ENCODE measurements at regions not wholly inside any gene's neighbourhood (a gene's known extent, or its start where the extent isn't known, plus 50 kb on each side); places are given as distances from the start of the nearest gene placed in this dataset.

DNA sequence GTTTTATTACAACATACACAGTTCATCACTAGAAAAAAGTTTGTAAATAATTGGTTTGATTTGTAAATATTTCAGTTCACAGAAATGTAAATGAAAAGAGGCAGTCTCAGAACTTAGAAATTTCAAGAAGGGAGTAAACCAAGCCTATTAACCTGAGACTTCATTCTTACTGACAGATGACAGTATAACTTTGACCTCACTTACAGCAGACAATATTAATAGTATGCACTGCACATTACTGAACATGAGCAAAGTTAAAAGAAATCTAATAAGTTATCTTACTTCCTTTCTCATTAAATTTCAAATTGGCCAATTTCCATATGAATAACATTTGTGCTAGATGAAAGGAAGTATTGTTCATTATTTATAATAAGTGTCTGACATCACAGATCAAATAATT lies 235.8 kb downstream of the SLC6A15 start:
- DNase-seq (ENCODE audit: low read depth), result no peak

DNA sequence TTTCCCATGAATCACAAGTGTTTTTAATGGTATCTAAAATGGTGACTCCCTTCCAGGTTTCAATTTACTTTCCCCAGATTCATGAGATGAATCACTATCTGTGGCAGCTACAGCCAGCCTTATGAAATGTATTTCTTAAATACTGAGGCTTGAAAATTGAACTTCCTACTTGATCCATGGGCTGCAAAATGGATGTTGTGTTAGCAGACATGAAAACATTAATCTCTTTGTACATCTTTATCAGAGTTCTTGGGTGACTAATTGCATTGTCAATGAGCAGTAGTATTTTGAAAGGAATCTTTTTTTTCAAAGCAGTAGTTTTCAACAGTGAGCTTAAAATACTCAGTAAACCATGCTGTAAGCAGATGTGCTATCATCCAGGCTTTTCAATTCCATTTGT lies 250.8 kb downstream of the SLC6A15 start:
- DNase-seq (ENCODE audit: low read depth), result no peak

DNA sequence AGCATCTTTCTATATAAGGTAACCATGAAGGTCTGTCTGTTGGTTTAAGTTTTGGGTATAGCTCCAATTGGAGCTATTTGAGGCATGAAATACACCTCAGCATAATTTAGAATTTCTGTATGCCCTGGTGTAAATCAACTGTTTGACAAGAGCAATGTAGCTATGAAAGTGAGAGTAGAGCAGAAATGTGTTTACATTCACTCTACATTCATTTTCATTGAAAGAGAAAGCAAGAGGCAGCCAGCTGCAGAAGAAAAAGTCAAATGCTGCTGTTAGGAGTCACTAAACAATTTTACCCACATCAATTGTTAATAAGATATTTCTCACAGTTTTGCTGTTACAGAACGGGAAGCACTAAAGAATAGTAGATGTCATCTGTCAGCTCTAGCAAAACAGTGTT lies 252.5 kb downstream of the SLC6A15 start:
- no peak for DNase-seq (ENCODE audit: low read depth)

DNA sequence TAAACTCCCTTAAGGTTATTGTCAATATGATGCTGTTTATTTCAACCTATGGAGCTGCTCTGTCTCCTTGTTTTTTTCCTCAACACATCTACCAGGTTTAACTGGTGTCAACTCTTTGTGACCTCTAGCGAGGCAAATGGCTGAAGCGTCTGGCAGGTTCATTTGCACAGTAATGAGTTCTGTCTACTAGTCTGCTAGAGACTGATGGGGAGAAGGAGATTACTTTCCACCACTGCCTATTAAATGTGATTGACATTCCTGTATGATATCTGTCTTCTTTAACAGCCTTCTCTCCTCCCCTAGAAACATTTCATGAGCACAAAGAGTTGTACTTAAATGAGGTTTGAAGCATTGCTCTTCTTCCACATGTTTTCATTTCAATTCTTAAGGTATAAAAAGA lies 253.7 kb downstream of the SLC6A15 start:
- DNase-seq (ENCODE audit: low read depth), result no peak

- DNase-seq (ENCODE audit: low read depth), result no peak
Observed at GRCh38 chr12:84656705-84657104, 255.9 kb downstream of the SLC6A15 start.

- DNase-seq (ENCODE audit: low read depth), result no peak
Observed at GRCh38 chr12:84653482-84653881, 259.1 kb downstream of the SLC6A15 start.

GRCh38 chr12:84648425-84648824 lies 264.2 kb downstream of the SLC6A15 start:
- no peak for DNase-seq (ENCODE audit: low read depth)

- no peak for DNase-seq (ENCODE audit: low read depth)
Observed at GRCh38 chr12:84644908-84645307, 267.7 kb downstream of the SLC6A15 start.

- no peak for DNase-seq (ENCODE audit: low read depth)
Observed at GRCh38 chr12:84643993-84644392, 268.6 kb downstream of the SLC6A15 start.

- no peak for DNase-seq (ENCODE audit: low read depth)
Observed at GRCh38 chr12:84641940-84642545, 270.6 kb downstream of the SLC6A15 start.

DNA sequence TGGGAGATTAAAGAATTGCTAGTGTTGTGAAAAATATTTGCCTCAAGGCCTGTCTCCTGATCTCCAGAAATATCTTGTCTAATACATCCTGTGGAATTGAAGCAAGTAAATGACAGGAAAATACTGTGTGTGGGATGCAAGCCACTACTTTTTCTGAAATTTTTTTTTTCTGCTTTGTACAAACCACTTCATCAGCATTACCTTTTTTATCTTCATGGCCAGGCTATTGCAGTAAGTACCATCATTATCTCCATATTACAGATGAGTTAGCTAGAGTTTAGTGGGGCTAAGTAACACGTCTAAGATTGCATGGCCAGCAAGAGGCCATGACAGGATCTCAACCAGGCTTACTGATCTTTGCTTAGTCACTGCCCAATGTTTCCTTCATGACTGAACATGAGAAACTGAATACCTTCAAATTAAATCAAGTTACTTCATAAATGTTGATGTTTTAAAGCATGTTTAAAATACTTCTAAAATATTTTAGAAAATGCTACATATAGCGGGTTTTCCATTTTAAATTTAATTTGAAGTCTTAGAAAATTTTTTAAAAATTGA lies 273.7 kb downstream of the SLC6A15 start:
- DNase-seq (ENCODE audit: low read depth), result no peak

DNA sequence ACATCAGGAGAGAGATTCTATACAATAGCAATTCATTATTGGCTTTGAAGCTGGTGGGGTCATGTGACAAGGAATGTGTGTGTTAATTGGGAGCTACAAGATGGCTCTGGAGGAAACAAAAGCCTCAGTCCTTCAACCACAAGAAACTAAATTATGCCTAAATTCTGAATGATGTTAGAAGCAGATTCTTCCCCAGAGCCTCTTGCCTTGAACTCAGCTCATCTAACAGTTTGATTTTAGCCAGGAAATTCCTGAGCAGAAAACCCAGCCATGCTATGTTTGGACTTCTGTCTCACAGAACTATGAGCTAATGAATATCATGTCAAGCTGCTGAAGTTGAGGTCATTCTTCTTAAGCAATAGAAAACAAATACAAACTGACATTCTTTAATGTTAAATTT lies 274.7 kb downstream of the SLC6A15 start:
- no peak for DNase-seq (ENCODE audit: low read depth)

DNA sequence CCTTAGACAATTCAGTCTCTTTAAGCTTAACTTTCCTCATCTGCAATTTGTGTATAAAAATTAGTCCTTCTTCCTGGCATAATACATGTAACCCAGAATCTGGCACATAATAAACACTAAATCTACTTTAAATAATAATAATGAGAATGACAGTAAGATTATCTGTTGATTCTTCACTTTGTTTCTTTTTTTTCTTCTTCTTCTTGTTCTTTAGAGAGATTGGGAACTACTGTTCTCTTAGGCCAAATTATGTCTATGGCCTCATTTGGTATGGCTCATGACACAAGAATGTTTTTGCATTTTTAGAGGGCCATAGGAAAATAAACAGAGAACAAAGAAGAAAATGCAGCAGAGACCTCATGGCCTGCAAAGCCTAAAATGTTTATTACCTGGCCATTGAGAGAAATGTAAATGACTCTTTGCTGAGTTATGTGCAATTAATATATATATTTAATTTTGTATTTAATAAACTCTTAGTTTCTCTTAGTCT lies 275.8 kb downstream of the SLC6A15 start:
- no peak for DNase-seq (ENCODE audit: low read depth)

DNA sequence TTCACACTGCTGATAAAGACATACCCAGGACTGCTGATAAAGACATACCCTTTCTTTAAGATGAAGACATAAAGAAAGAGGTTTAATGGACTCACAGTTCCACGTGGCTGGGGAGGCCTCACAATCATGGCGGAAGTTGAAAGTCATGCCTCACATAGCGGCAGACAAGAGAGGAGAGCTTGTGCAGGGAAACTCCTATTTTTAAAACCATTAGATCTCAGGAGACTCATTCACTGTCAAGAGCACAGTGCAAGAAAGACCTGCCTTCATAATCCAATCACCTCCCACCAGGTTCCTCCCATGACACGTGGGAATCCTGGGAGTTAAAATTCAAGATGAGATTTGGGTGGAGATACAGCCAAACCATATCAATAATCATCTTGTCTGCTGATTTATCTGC lies 278.1 kb downstream of the SLC6A15 start:
- no peak for DNase-seq (ENCODE audit: low read depth)

DNA sequence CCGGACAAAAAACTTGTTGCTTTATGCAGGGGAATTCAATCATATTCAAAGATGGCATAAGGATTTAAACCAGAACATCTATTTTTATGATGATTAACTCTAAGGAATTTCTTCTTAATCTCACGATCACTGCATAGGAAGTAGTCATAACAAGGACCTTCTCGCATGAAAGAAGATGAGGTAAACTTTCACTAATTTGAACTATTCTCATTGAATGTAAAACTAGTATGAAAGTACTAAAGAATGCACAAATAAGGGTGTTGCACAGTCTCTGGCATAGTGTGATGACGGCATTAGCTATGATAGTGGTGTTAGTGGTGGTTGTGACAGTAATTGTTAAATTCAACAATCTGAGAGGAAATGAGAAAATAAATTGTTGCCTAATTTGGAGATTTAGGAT lies 280.0 kb downstream of the SLC6A15 start:
- no peak for DNase-seq (ENCODE audit: low read depth)

GRCh38 chr12:84631020-84631419 lies 281.6 kb downstream of the SLC6A15 start:
- DNase-seq (ENCODE audit: low read depth), result no peak

DNA sequence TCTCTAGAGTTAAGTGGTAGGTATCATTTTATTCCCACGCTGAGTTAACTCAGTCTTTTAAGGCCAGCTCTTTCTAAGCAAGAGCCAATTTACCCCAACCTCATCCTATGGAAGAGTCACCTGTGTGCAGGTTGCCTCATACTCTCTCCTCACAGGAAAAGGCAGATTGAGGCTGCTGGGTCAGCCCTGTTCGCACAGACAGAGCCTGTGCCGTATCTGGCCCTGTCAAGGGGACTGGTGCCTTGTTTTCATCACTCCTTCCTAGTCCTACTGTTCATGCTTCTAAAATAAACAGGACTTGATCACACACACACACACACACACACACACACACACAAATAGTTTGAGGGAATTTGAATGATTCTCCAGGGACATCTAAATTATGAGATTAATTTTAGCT lies 285.0 kb downstream of the SLC6A15 start:
- no peak for DNase-seq (ENCODE audit: low read depth)

DNA sequence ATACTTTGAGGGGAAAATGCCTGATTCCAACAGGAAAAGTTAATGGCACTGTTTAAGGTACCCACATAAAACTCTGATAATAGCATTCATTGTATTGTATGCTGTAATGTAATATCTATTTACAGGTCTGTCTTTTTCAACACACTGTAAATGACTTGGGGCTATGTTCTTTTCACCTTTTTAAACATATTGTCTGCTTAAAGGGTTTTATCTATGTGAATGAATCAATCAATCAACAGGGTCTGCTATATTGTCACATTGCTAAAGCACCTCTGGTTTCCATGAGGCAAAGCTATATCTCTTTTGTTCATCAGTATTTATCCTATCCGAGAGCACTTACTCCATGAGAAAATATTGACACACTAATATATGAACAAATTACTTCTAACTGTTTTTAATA lies 288.0 kb downstream of the SLC6A15 start:
- no peak for DNase-seq (ENCODE audit: low read depth)

- no peak for DNase-seq (ENCODE audit: low read depth)
Observed at GRCh38 chr12:84619053-84619571, 293.5 kb downstream of the SLC6A15 start.

DNA sequence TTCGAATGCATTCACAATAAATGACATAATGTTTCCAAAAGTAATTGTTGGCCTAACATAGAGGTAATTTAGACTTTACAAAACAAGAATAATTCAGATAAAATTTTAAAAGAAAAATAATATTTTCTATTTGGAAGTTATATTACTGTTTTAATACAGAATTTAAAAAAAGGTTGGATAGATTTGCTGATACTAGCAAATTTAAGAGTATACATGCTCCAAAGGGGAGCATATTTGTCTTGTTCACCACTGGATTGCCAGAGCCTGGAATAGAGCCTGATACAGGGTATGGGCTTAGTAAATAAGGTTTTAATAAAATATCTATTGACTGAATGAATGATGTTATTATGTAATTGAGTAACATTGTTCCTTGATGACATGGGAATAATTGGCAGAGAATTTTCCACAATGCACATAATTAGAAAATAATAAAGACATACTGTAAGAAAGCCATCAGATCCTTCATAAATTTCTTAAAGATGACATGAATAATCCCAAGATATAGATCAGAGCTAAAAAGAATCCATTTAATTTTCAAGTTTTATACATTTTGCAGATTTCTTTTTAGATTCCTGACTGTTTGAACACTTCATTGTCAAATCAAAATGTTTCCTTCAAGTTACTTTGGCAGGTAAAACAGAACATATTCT lies 305.3 kb downstream of the SLC6A15 start:
- no peak for DNase-seq (ENCODE audit: low read depth)

DNA sequence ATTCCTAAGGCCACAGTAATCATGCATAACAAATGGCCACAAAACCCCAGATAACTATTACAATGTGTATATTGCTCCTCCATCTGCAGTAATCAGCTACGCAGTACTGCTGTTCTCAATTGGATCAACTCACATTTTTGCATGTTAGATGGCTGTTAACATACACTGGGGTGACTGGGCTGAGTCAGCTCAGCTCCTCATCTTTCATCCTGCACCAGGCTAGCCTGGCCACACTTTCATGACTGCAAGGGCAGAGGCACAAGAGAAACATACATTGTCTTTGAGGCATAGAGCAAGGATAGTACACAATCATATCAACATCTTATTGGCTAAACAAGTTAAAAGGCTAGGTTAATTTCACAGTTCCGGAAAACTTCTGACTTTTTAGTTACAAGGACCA lies 306.6 kb downstream of the SLC6A15 start:
- no peak for DNase-seq (ENCODE audit: low read depth)

GRCh38 chr12:84604551-84604950 lies 308.0 kb downstream of the SLC6A15 start:
- no peak for DNase-seq (ENCODE audit: low read depth)

DNA sequence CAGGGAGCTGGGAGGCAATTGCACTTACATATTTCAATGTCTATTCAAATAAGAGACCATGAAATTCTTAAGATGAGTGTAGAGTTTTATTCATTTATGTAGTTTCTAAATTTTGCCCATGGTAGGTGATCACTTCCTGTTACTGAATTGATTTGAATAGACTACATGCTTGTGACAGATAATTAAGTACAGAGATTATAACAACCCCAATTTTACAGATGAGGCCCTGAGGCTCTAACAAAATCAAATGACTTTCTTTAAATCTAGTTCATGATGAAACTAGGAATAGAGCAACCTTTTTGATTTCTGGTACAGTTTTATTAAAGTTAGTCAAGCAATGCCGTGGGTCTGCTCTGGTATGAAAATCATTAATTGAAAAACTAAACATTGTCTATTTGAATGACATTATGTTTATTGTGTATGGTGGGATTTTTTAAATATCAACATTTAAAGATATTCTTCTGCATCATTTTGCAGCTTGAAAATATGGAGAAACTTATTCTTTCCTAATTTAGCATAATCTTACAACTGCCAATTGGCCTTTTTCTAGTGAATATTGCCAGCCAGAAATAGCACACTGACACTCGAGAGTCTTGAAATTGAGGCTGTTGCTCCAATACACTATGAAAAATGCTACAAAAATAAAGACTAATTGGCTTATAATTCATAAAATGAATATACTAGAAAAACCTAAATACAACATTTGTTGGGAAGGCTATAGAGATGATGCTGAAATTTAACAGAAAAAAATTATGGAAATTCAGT lies 308.9 kb downstream of the SLC6A15 start:
- no peak for DNase-seq (ENCODE audit: low read depth)
